H1 (cell line): ENCODE measurements at regions not wholly inside any gene's neighbourhood (a gene's known extent, or its start where the extent isn't known, plus 50 kb on each side); places are given as distances from the start of the nearest gene placed in this dataset.

Experiments
- CTCF ChIA-PET: fragments of 300-600 bp; sonication (Branson Sonifier 250); formaldehyde crosslinking; loops from one replicate; lab custom pipeline; 2021; ENCODE audit not compliant: partially characterized antibody; lab: Charles Lee
- POLR2A ChIA-PET: fragments of 300-600 bp; sonication (Branson Sonifier 250); formaldehyde crosslinking; loops from one replicate; lab custom pipeline; 2021; ENCODE audit warnings: inconsistent platforms; ENCODE audit not compliant: partially characterized antibody; lab: Charles Lee
- DNase-seq, 2 experiments: peaks; one replicate each; pipeline versions ENCODE4 v3.0.0 to v3.0.0-alpha.2; 2010 to 2022; ENCODE audit warnings: low spot score in 2 of 2, low read depth in 1 of 2, mixed read lengths in 1 of 2
- FAIRE-seq: peaks from 2 replicates; lab custom pipeline; 2011; peaks lifted over from hg19 to GRCh38; lab: Jason Lieb, UNC
- H2AFZ ChIP-seq: 2 replicates; pipeline ENCODE4 v1.8.1; 2012; ENCODE audit warnings: low read length, inconsistent platforms
- H2AK5ac ChIP-seq: 2 replicates; pipeline ENCODE4 v1.6.1; 2013; ENCODE audit warnings: low read depth, low read length
- H2BK120ac ChIP-seq: replicated peaks from 2 replicates; pipeline ENCODE3; 2013; ENCODE audit warnings: low read depth, low read length, inconsistent platforms
- H2BK12ac ChIP-seq: 2 replicates; pipeline ENCODE4 v1.6.1; 2013; ENCODE audit warnings: low read depth, low read length
- H2BK15ac ChIP-seq: 2 replicates; pipeline ENCODE4 v1.6.1; 2013; ENCODE audit warnings: low read length
- H2BK20ac ChIP-seq: 2 replicates; pipeline ENCODE4 v1.6.1; 2013; ENCODE audit warnings: low read length
- H2BK5ac ChIP-seq: 2 replicates; pipeline ENCODE4 v1.6.1; 2013; ENCODE audit warnings: low read depth, low read length
- H3K14ac ChIP-seq: 2 replicates; pipeline ENCODE4 v1.6.1; 2013; ENCODE audit warnings: inconsistent platforms; ENCODE audit not compliant: insufficient read length
- H3K18ac ChIP-seq: 2 replicates; pipeline ENCODE4 v1.6.1; 2013; ENCODE audit warnings: low read length; ENCODE audit errors: extremely low read depth
- H3K23ac ChIP-seq: 2 replicates; pipeline ENCODE4 v1.6.1; 2013; ENCODE audit warnings: inconsistent platforms; ENCODE audit not compliant: insufficient read length
- H3K23me2 ChIP-seq: 2 replicates; pipeline ENCODE4 v1.6.1; 2013; ENCODE audit warnings: low read depth, low read length
- H3K27ac ChIP-seq: 2 replicates; pipeline ENCODE4 v1.6.1; 2011; ENCODE audit warnings: low read depth, low read length, inconsistent platforms
- H3K27me3 ChIP-seq, 4 experiments: replicated peaks in 1 of 4; 1 replicate in 1 of 4; 2 replicates in 3 of 4; pipeline versions ENCODE4 v1.6.1 to v1.8.1; 2011 to 2013; ENCODE audit warnings: low read length in 3 of 4, mild to moderate bottlenecking in 3 of 4, inconsistent platforms in 2 of 4, mixed read lengths in 2 of 4, moderate library complexity in 1 of 4; ENCODE audit not compliant: control insufficient read depth in 3 of 4, insufficient read depth in 3 of 4; ENCODE audit errors: extremely low read depth in 1 of 4
- H3K36me3 ChIP-seq, 4 experiments: 2 replicates each; pipeline versions ENCODE4 v1.6.1 to v1.8.1; 2011 to 2013; ENCODE audit warnings: mild to moderate bottlenecking in 4 of 4, low read length in 3 of 4, moderate library complexity in 2 of 4, control low read depth in 1 of 4, inconsistent platforms in 1 of 4; ENCODE audit not compliant: insufficient read depth in 4 of 4, control insufficient read depth in 2 of 4
- H3K4ac ChIP-seq: replicated peaks from 2 replicates; pipeline ENCODE3; 2013; ENCODE audit warnings: low read length, low read depth, mixed read lengths, inconsistent platforms; ENCODE audit not compliant: insufficient read length
- H3K4me1 ChIP-seq, 4 experiments: replicated peaks in 1 of 4; 1 replicate in 1 of 4; 2 replicates in 3 of 4; pipeline versions ENCODE4 v1.6.1 to v1.8.1; 2011 to 2013; ENCODE audit warnings: low read length in 3 of 4, inconsistent platforms in 2 of 4, mixed read lengths in 1 of 4; ENCODE audit not compliant: insufficient read depth in 4 of 4, control insufficient read depth in 3 of 4
- H3K4me2 ChIP-seq, 2 experiments: 2 replicates each; pipeline versions ENCODE4 v1.6.1 to v1.8.1; 2011 to 2013; ENCODE audit warnings: low read depth in 2 of 2, low read length in 2 of 2, control low read depth in 1 of 2, inconsistent platforms in 1 of 2, mild to moderate bottlenecking in 1 of 2; ENCODE audit not compliant: insufficient read depth in 1 of 2
- H3K4me3 ChIP-seq, 4 experiments: fragments of 200-600, 300-600 bp in 1 of 4; sonication (generic), shearing (Covaris generic), sonication (Bioruptor Twin) in 1 of 4; 2 replicates each; pipeline versions ENCODE4 v1.5.1 to v1.8.1; 2011 to 2016; ENCODE audit warnings: low read length in 4 of 4, low read depth in 3 of 4, control low read depth in 2 of 4, inconsistent platforms in 2 of 4, mild to moderate bottlenecking in 2 of 4, mixed read lengths in 1 of 4, moderate library complexity in 1 of 4; ENCODE audit not compliant: insufficient read depth in 2 of 4; ENCODE audit errors: extremely low read depth in 1 of 4
- H3K56ac ChIP-seq: replicated peaks from 2 replicates; pipeline ENCODE3; 2013; ENCODE audit warnings: low read depth, mild to moderate bottlenecking, mixed read lengths, low read length, inconsistent platforms; ENCODE audit not compliant: insufficient read length
- H3K79me1 ChIP-seq: 2 replicates; pipeline ENCODE4 v1.6.1; 2013; ENCODE audit warnings: low read depth, low read length, control low read depth
- H3K79me2 ChIP-seq, 2 experiments: 2 replicates each; pipeline versions ENCODE4 v1.6.1 to v1.8.1; 2012 to 2013; ENCODE audit warnings: low read length in 2 of 2, mild to moderate bottlenecking in 2 of 2, inconsistent platforms in 1 of 2; ENCODE audit not compliant: insufficient read depth in 2 of 2, control insufficient read depth in 1 of 2
- H3K9ac ChIP-seq, 4 experiments: replicated peaks in 1 of 4; 1 replicate in 1 of 4; 2 replicates in 3 of 4; pipeline versions ENCODE4 v1.6.1 to v1.8.1; 2011 to 2013; ENCODE audit warnings: low read depth in 3 of 4, low read length in 3 of 4, control low read depth in 2 of 4, mild to moderate bottlenecking in 2 of 4, moderate library complexity in 2 of 4, inconsistent platforms in 1 of 4; ENCODE audit errors: extremely low read depth in 1 of 4
- H3K9me3 ChIP-seq, 2 experiments: 2 replicates each; pipeline versions ENCODE4 v1.6.1 to v1.8.1; 2012 to 2013; ENCODE audit warnings: mild to moderate bottlenecking in 2 of 2, moderate library complexity in 2 of 2, control low read depth in 1 of 2, inconsistent platforms in 1 of 2, low read depth in 1 of 2, low read length in 1 of 2, mixed read lengths in 1 of 2; ENCODE audit not compliant: insufficient read depth in 2 of 2
- H4K20me1 ChIP-seq, 2 experiments: replicated peaks in 1 of 2; 2 replicates each; pipeline versions ENCODE3 to v1.8.1; 2011 to 2013; ENCODE audit warnings: inconsistent platforms in 2 of 2, low read length in 2 of 2, mild to moderate bottlenecking in 1 of 2; ENCODE audit not compliant: insufficient read depth in 2 of 2, control insufficient read depth in 1 of 2
- H4K5ac ChIP-seq: 2 replicates; pipeline ENCODE4 v1.6.1; 2013; ENCODE audit warnings: low read length, low read depth, mixed read lengths, inconsistent platforms; ENCODE audit not compliant: insufficient read length
- H4K8ac ChIP-seq: 2 replicates; pipeline ENCODE4 v1.8.0; 2013; ENCODE audit warnings: mild to moderate bottlenecking, moderate library complexity, low read length, inconsistent platforms; ENCODE audit not compliant: insufficient read depth; ENCODE audit errors: extremely low read depth
- H4K91ac ChIP-seq: replicated peaks from 2 replicates; pipeline ENCODE3; 2013; ENCODE audit warnings: low read length, mixed read lengths, inconsistent platforms; ENCODE audit not compliant: insufficient read length
- CREB1 ChIP-seq: IDR thresholded peaks from 2 replicates; pipeline ENCODE4 v1.6.1; 2012; ENCODE audit warnings: inconsistent platforms
- FOSL1 ChIP-seq: IDR thresholded peaks from 2 replicates; pipeline ENCODE4 v1.6.1; 2011; ENCODE audit warnings: mild to moderate bottlenecking, low read depth, low read length, moderate library complexity; ENCODE audit not compliant: insufficient read depth
- GABPA ChIP-seq: IDR thresholded peaks from 2 replicates; pipeline ENCODE4 v1.6.1; 2011; ENCODE audit warnings: mild to moderate bottlenecking, low read length, moderate library complexity, borderline replicate concordance; ENCODE audit not compliant: insufficient read depth
- KDM1A ChIP-seq: fragments of 200-600, 300-600 bp; sonication (generic); IDR thresholded peaks from 2 replicates; pipeline ENCODE4 v1.7.1; 2016; ENCODE audit warnings: mild to moderate bottlenecking, low read length, borderline replicate concordance
- RFX5 ChIP-seq: IDR thresholded peaks from 2 replicates; pipeline ENCODE4 v1.6.1; 2011; ENCODE audit warnings: low read depth, low read length, improper control_type of control experiment, borderline replicate concordance
- RXRA ChIP-seq: IDR thresholded peaks from 2 replicates; pipeline ENCODE4 v1.6.1; 2011; ENCODE audit warnings: low read depth, mild to moderate bottlenecking, low read length, moderate library complexity; ENCODE audit not compliant: insufficient read depth
- SIN3A ChIP-seq, 2 experiments: IDR thresholded peaks in 1 of 2; conservative IDR thresholded peaks in 1 of 2; 2 replicates each; pipeline ENCODE4 v1.6.1; 2011 to 2012; ENCODE audit warnings: low read length in 2 of 2, improper control_type of control experiment in 1 of 2, low read depth in 1 of 2, mild to moderate bottlenecking in 1 of 2
- SRF ChIP-seq: IDR thresholded peaks from 2 replicates; pipeline ENCODE4 v1.6.1; 2011; ENCODE audit warnings: mild to moderate bottlenecking, low read depth, low read length, moderate library complexity
- TAF7 ChIP-seq: optimal IDR thresholded peaks from 2 replicates; pipeline ENCODE3; 2011; ENCODE audit warnings: low read depth, mild to moderate bottlenecking, inconsistent platforms, low read length, moderate library complexity, borderline replicate concordance
- TBP ChIP-seq: IDR thresholded peaks from 2 replicates; pipeline ENCODE4 v1.6.1; 2011; ENCODE audit warnings: low read depth, low read length, improper control_type of control experiment
- YY1 ChIP-seq: IDR thresholded peaks from 2 replicates; pipeline ENCODE4 v1.6.1; 2011; ENCODE audit warnings: low read depth, mild to moderate bottlenecking, low read length
- WGBS, 2 experiments: shearing (Covaris generic) in 1 of 2; methylation state at CpG; one replicate each; pipeline versions ENCODE4 v1.1.6 to v1.1.7; 2013 to 2015; ENCODE audit warnings: low lambda C conversion rate in 2 of 2, mixed read lengths in 2 of 2, inconsistent platforms in 1 of 2, low coverage in 1 of 2, missing lambda C conversion rate in 1 of 2; ENCODE audit not compliant: insufficient replicate concordance in 2 of 2, insufficient coverage in 1 of 2, insufficient read length in 1 of 2; ENCODE audit errors: extremely low coverage in 1 of 2, missing lambda C conversion rate in 1 of 2; 5-methylcytosine and 5-hydroxymethylcytosine counted together
- TF ChIP-seq, protein P1 (sequence below): IDR thresholded peaks from 2 replicates; pipeline ENCODE4 v1.6.1; 2012; ENCODE audit warnings: inconsistent platforms

DNA sequence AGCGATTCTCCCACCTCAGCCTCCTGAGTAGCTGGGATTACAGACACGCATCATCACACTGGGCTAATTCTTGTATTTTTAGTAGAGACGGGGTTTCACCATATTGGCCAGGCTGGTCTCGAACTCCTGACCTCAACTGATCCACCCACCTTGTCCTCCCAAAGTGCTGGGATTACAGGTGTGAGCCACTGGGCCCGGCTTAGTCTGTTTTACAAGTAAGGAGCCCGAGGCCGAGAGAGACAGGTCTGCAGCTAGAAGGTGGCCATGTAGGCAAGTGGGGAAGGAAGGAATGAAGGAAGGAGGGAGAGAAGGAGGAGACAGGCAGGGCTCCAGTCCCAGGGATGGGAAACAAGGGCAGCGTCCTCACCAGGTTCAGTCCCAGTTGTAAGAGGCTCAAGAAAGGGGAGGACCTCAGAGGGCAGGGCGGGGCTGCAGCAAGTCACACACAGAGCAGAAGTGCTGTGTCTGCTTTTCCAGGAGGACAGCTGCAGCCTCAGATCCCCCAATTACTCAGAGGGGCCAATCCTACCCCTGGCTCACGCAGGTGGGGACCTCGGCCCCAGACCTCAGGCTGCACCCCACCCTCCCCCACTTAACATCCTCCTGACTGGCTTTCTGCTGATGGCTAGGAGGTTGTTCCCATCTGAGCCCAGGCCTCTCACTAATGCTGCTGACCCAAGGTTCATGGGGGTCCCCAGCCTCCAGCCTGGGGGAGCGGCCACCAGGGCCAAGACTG, 53.8 kb upstream of the PRR5 start:
- H3K56ac ChIP-seq: no peak overlapping the region
- H2BK20ac ChIP-seq: no peak overlapping the region
- ChIA-PET CTCF (interaction anchor here (1.4 to 2.4 kb wide), 2 partner anchors 12 to 21 kb away, joined by 7 to 8 read pairs; no protein-coding TSS in a partner anchor), POLR2A (no interaction called here)
- no peak overlapping the region for H2BK5ac ChIP-seq
- 81% methylated on average over 11 of the region's 12 CpGs; no CpG with 5 or more reads in 1 of the 2 experiments for WGBS, 2 experiments
- no peaks in the 10 kb centered on the region; the same call in 1 of the 2 replicates for H3K23me2 ChIP-seq
- no peaks in the 10 kb centered on the region for H3K79me2 ChIP-seq
- no peaks in the 10 kb centered on the region for H3K79me1 ChIP-seq
- H2BK120ac ChIP-seq: no peak overlapping the region
- no peak overlapping the region for H3K4me3 ChIP-seq
- no peaks in the 10 kb centered on the region for H3K4me1 ChIP-seq
- H3K36me3 ChIP-seq: no peaks in the 10 kb centered on the region
- H2BK12ac ChIP-seq: no peak overlapping the region
- no peak overlapping the region for H3K27ac ChIP-seq
- H3K14ac ChIP-seq: no peak overlapping the region
- no peak overlapping the region for H2AFZ ChIP-seq
- no peak overlapping the region for H2BK15ac ChIP-seq
- H4K91ac ChIP-seq: no peak overlapping the region
- no peak overlapping the region; the same call in 1 of the 2 replicates for H4K8ac ChIP-seq
- H3K27me3 ChIP-seq: no peaks in the 10 kb centered on the region; a peak in 2 of 7 replicates
- no peak overlapping the region for H3K4me2 ChIP-seq
- no peak overlapping the region for H3K23ac ChIP-seq
- FAIRE-seq (no peak), DNase-seq (no peak)
- H4K5ac ChIP-seq: no peak overlapping the region
- H4K20me1 ChIP-seq: no peaks in the 10 kb centered on the region
- H3K9ac ChIP-seq: no peak overlapping the region; a peak in 1 of 7 replicates
- no peak overlapping the region for H3K18ac ChIP-seq
- no peak overlapping the region for H2AK5ac ChIP-seq
- peak overlapping the region; percentile 77 for H3K4ac ChIP-seq
- H3K9me3 ChIP-seq: no peaks in the 10 kb centered on the region
- TF ChIP-seq RFX5 (no peak), FOSL1 (no peak), CREB1 (no peak), TAF7 (no peak), SRF (no peak), TBP (no peak), YY1 (no peak), KDM1A (no peak), GABPA (no peak), RXRA (no peak), SIN3A (conservative IDR thresholded peaks at IDR 0.05 in 1 of 2, IDR thresholded peaks at IDR 0.05 in 1 of 2; ENCODE audit: low read depth in 1 of 2, low read length in 2 of 2) (no peak)
- TF ChIP-seq, protein P1, sequence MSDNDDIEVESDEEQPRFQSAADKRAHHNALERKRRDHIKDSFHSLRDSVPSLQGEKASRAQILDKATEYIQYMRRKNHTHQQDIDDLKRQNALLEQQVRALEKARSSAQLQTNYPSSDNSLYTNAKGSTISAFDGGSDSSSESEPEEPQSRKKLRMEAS: no peak
